ENCODE measurements at regions not wholly inside any gene's neighbourhood (a gene's known extent, or its start where the extent isn't known, plus 50 kb on each side); places are given as distances from the start of the nearest gene placed in this dataset.

GRCh38 chr15:96887730-96888129, 557.2 kb downstream of the NR2F2 start:
- TF ChIP-seq EZH2phosphoT487 (IDR thresholded peaks at IDR 0.05; ENCODE audit: low read depth, severe bottlenecking, unreplicated experiment) (no peak), EZH2 (IDR thresholded peaks at IDR 0.05; ENCODE audit: borderline replicate concordance) (no peak), CTCF (IDR thresholded peaks at IDR 0.05; ENCODE audit: poor library complexity) (no peak)
- H3K27me3 ChIP-seq = no peaks in the 10 kb centered on the region
- H3K9me3 ChIP-seq (ENCODE audit: low read depth) = no peaks in the 10 kb centered on the region
- H3K4me3 ChIP-seq = no peak overlapping the region
- DNase-seq (ENCODE audit: low spot score) = no peak
- H3K27ac ChIP-seq = no peak overlapping the region
- 71% methylated on average over 1 of the region's 1 CpG for WGBS (ENCODE audit: low lambda C conversion rate, missing lambda C conversion rate)
- no peaks in the 10 kb centered on the region for H3K79me2 ChIP-seq
- H3K36me3 ChIP-seq (replicated peaks; ENCODE audit: insufficient read depth, low read depth) = no peaks in the 10 kb centered on the region
- H3K9me2 ChIP-seq (replicated peaks; ENCODE audit: insufficient read depth) = no peaks in the 10 kb centered on the region
- H2AFZ ChIP-seq = no peak overlapping the region
- no peaks in the 10 kb centered on the region for H4K20me1 ChIP-seq (ENCODE audit: insufficient read depth, poor library complexity, severe bottlenecking)
- H3K4me2 ChIP-seq = no peak overlapping the region
- H3K4me1 ChIP-seq (ENCODE audit: insufficient read depth) = no peaks in the 10 kb centered on the region

- WGBS (ENCODE audit: low lambda C conversion rate, missing lambda C conversion rate) = 56% methylated on average over 1 of the region's 1 CpG
- Histone ChIP-seq H2AFZ (no peak overlapping the region), H3K79me2 (no peaks in the 10 kb centered on the region), H3K9me2 (replicated peaks; ENCODE audit: insufficient read depth) (no peaks in the 10 kb centered on the region), H3K4me2 (no peak overlapping the region), H3K9me3 (ENCODE audit: low read depth) (no peaks in the 10 kb centered on the region), H3K4me3 (no peak overlapping the region), H3K36me3 (replicated peaks; ENCODE audit: insufficient read depth, low read depth) (no peaks in the 10 kb centered on the region), H4K20me1 (ENCODE audit: insufficient read depth, poor library complexity, severe bottlenecking) (no peaks in the 10 kb centered on the region), H3K27ac (no peak overlapping the region), H3K4me1 (ENCODE audit: insufficient read depth) (no peaks in the 10 kb centered on the region), H3K27me3 (no peaks in the 10 kb centered on the region)
- no peak for DNase-seq (ENCODE audit: low spot score)
- no peak for TF ChIP-seq CTCF (IDR thresholded peaks at IDR 0.05; ENCODE audit: poor library complexity)
- TF ChIP-seq EZH2 (IDR thresholded peaks at IDR 0.05; ENCODE audit: borderline replicate concordance) = no peak
- no peak for TF ChIP-seq EZH2phosphoT487 (IDR thresholded peaks at IDR 0.05; ENCODE audit: low read depth, severe bottlenecking, unreplicated experiment)
These were observed 558.3 kb downstream of the NR2F2 start for GRCh38 chr15:96888764-96889163.

- no peaks in the 10 kb centered on the region for H3K27me3 ChIP-seq
- no peak for DNase-seq (ENCODE audit: low spot score)
- no peaks in the 10 kb centered on the region for H3K36me3 ChIP-seq (replicated peaks; ENCODE audit: insufficient read depth, low read depth)
- no peak overlapping the region for H2AFZ ChIP-seq
- H4K20me1 ChIP-seq (ENCODE audit: insufficient read depth, poor library complexity, severe bottlenecking) = no peaks in the 10 kb centered on the region
- TF ChIP-seq CTCF (IDR thresholded peaks at IDR 0.05; ENCODE audit: poor library complexity) = no peak
- TF ChIP-seq EZH2phosphoT487 (IDR thresholded peaks at IDR 0.05; ENCODE audit: low read depth, severe bottlenecking, unreplicated experiment) = no peak
- no peak for TF ChIP-seq EZH2 (IDR thresholded peaks at IDR 0.05; ENCODE audit: borderline replicate concordance)
- no peaks in the 10 kb centered on the region for H3K4me1 ChIP-seq (ENCODE audit: insufficient read depth)
- H3K4me3 ChIP-seq = no peak overlapping the region
- 57% methylated on average over 6 of the region's 6 CpGs for WGBS (ENCODE audit: low lambda C conversion rate, missing lambda C conversion rate)
- H3K9me3 ChIP-seq (ENCODE audit: low read depth) = no peaks in the 10 kb centered on the region
- H3K4me2 ChIP-seq = peak overlapping the region; percentile 47
- H3K9me2 ChIP-seq (replicated peaks; ENCODE audit: insufficient read depth) = no peaks in the 10 kb centered on the region
- no peak overlapping the region for H3K27ac ChIP-seq
- H3K79me2 ChIP-seq = no peaks in the 10 kb centered on the region
These were observed 559.4 kb downstream of the NR2F2 start for GRCh38 chr15:96889734-96890480.
